Right hindlimb (tissue), 1 donor: ENCODE measurements at regions not wholly inside any gene's neighbourhood (a gene's known extent, or its start where the extent isn't known, plus 50 kb on each side); places are given as distances from the start of the nearest gene placed in this dataset.

Experiments
- DNase-seq: peaks from one replicate; pipeline ENCODE4 v3.0.0-alpha.2; 2018

DNA sequence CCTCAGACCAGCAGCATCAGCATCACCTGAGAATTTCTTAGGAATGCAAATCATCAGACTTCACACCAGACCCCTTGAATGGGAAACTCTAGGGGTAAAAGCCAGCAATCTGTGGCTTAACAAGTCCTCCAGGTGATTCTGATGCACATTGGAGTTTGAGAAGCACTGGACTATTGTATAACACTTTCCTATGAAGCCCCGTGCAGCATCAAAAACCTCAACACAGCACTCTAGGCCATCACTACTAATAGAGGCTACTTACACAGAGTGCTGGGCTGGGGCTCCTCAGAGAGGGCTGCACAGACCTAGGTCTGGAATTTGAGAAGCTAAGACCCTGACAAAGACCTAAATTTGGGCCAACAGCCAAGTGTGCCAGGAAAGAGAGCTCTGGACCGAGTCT is 95.7 kb upstream of the ARAP3 start:
- no peak for DNase-seq

DNA sequence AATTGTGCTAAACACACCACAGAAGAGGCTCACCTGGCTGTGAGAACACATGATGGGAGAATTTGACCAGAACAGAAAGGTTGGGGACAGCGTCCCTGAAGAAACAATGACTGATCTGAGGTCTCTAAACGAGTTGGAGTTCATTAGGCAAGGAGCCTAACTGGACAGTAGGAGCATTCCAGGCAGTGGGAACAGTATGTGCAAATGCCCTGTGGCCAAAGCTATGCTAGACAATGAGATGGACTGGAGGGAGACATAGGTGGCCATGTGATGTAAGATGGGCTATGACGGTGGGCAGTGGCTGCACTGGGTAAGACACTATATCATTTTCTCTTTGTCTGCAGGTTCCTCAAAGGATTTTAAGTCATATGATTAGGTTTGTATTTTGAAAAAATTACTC is 95.1 kb upstream of the ARAP3 start:
- no peak for DNase-seq

DNA sequence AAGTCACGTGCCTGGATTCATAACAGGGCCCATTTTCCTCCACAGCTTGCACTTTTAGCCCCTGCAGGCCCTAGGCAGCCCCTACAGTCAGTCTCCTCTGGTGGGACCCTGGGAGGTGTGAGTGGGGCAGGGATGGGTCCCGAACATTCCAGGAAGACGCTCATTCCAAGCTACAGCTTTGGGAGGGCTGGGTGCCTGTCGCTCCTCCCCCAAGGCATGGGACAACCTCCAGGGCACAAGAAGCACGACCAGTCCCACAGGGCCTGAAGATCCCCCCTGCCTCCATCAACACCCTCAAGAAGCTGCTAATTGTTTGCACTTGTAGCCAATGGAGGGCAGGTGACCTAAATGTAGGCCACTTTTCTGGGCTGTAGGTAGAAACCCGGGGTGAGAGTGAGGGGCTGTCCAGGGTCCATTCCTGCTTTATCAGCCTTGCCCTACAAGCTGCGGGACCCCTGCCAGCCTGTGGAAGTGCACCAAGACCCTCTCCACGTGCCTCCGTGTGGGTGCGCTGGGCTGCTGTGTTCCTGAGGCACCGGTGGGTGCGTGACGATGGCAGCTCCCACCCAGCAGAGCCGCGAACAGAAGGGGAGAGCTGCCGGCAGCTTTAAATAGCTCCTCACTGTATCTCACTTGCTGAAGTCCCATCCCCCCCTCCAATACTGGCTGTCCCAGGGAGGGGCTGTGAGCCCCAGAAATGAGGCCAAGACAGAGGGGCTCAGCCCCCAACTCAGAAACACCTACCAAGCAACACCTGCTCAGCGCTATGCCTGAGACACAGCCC is 91.9 kb upstream of the ARAP3 start:
- DNase-seq = no peak

DNA sequence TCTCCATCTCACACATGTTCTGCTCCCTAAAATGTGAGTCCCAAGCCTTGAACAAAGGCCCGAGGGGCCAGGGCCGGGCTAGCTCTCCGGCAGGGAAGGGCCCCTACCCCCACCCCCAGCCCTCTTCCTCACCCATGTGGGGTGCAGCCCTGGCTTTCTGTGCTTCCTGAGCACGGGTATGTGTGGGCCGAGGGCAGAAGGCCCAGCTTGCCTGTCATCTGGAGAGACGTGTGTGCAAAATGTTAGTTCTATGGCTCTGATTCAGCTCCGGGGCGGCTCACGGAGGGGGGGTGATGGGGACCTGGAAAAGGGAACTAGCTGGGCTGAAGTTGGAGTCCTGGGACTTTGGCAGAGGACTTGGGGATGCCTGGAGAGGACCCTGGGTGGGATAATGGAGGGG is 90.3 kb upstream of the ARAP3 start:
- DNase-seq = no peak

DNA sequence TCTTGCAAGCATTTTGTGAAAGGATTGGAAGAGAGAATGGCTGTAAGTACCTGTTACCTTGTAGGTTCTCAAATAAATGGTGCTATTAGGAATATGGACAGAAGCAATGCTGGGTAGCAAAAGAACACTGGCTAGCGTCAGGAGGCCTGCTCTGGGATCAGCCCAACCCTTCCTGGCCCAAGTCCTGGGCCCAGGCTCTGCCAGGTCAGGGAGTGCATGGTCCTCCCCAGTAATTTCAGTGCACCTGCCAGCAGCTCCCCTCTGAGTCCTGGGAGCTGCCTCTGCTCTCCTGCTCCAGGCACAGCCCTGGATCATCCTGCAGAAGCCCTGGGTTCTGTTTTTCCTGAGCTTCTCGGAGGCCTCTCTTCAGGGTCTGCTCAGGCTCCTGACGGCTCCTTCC is 89.5 kb upstream of the ARAP3 start:
- DNase-seq = no peak

DNA sequence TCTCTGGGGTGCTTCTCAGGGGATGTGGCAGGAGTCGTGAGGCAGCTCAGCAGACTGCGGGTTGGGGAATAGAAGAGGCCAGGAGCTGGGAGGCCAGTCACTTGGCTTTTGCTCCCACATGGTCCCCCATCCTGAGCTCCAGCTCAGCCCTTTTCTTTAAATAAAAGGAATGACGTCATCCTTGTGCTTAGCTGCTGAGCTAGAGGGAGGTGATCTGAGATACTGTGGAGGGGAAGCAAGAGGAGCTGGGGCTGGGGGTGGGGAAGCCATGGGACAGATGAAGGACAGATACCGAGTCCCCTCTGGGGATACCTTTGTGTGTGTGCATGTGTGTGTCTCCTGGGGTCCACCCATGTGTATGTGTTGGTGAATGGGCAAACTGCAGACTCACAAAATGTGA is 89.0 kb upstream of the ARAP3 start:
- DNase-seq = no peak

DNA sequence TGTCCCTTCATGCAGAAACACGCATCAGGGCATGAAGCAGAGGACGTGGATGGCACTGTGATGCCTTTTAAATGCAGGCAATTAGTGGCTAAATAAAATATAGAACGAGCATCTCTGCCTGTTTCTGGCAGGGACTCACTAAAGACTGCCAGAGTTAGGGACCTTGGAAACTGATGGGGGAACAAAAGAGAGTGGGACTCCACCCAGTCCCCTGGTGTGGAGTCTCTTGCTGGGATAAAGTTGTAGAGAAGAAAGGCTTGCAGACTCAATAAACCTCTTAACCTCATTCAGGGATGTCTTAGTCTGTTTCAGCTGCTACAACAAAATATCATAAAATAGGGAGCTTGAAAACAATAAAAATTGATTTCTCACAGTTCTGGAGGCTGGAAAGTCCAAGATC is 87.6 kb upstream of the ARAP3 start:
- DNase-seq = no peak

DNA sequence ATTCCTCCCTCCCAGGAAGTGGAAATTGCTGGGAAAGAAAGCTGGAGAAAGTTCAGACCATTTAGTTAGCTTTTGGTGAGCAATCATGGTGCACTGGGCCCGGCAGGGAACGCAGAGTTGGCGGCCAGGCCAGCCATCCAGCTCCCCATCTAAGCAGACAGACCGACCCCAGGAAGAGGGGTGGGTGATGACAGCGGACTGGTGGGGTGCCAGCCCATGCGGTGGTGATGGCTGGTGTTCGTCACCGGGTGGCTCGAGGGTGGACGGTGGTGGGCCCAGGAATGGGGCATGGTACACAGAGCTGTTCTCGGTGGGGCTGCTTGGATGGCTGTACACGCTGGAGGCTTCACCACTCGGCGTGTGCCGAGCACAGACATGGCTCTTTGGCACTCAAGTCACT is 85.6 kb upstream of the ARAP3 start:
- DNase-seq = no peak

DNA sequence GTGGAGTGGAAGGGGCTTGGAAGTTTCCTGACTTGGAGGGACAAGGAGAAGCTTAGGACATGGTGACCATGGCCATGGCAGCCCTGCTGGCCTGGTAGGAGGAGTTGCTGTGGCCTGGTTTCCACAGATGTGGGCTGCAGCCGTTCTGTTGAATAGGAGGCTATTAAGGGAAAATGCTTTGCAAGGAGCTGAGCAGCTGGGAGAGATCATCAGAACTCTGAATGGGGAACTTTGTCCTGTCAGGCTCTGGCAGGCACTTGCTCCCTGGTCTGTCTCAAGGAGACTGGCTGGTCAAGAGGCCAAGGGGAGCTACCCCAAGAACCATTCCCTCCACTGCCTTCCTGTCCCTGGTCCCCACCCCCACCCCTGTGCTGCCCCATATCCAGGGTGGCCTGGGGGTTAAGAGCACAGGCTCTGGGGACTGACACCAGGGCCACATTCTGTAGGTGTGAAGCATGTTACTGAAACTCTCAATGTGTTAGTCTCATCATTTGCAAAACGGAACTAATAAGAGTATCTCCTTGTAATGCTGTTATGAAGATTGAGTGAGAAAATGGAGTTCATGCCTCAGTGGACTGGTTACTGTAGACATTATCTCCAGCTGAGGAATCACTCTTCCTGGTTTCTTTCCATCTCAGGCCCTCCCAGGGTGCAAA is 84.0 kb upstream of the ARAP3 start:
- DNase-seq = no peak

DNA sequence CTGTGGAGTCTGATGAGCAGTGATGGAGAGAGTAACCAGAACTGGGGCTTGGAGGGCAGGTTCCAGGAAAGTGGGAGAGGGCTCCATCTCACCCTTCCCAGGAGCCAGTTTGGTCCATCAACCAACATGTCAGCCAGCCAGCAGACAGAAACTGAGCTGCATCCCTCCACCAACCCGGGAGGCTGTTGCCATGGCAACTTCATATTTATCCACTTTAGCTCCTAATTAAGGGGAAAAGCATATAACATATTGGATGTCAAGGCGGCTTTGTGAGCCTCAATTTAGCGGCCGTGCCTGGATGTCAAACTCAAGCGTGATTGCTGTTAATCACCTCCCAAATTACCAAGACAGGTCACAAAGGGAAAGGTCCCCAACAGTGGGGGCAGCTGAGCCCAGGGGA is 81.5 kb upstream of the ARAP3 start:
- DNase-seq = no peak

DNA sequence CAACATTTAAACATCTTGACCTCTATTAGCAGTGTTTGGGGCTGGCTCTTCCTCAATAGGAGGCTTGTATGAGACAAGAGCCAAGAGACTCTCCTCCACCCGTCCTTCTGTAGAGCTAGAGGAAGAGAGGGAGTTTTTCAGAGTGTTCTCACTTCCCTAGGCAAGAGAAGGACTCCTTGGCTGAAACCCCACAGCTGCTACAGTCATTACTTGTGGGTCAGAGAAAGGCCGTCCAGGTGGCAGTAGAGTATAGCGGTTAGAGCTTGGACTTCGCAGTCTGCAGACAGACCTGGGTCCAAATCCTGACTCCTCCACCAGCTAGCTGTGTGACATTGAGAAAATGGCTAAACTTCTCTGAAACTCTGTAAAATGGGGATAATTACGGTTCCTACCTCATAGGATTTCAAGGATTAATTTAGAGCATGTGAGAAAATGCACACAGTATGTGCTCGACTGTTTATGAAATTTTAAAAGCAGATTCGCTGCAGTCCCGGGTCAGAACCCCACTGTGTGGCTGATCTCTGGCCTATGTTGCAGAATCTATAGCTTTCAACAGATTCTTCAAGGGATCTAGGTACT is 80.8 kb upstream of the ARAP3 start:
- no peak for DNase-seq

DNA sequence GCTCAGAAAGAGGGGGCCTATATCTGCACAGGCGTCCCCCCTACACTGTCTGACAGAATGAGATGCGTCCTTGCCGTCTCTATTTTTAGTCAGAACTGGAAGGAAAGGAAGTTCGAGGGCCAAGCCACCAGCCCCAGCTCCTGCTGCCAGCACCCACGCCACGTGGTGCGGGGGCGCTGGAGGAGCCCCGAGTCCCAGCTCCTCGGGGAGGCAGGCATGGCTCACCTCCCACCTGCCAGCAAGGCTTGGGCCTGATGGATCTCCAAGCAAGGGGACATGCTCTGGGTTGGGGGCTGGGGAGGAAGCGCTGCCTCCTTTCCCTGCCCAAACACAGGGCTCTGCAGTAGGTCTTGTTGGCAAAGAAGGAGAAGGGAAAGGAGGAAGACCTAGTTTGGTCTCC is 80.3 kb upstream of the ARAP3 start:
- no peak for DNase-seq

DNA sequence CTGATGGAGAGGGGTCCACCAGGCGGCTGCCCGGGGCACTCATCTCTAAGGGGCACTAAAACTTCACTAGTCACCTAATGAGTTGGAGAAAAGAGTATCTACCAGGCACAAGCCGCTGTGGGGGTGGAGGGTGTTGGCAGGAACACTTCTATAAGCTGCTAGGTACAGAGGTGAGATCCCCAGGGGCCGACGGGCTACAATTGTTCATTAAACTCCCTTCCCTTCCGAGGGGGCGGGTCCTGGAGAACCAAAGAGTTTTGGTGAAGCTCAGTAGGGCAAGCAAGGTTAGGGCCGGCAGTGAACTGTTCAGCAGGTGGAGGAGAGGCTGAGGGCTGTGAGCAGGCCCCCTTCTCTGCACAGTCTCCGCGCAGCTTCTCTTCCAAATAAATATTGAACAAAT is 78.7 kb upstream of the ARAP3 start:
- no peak for DNase-seq

DNA sequence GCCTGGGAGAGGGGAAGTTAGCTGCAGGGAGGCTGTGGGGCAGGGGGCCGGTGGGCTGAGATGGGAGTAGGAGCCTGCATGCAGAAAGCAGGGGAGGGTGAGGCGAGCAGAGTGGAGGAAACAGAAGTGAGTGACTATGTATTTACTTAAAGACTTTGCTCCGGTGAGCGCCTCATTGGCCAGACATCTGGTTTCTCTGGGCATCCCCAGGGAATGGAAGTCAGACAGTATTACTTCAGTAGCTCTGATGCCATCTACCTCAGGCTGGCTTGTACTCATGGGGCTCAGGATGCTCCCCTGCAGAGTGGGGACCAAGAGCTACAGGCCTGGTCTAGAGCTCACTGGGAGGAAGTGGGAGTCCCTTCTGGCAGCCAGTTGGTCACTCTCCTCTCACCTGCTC is 78.2 kb upstream of the ARAP3 start:
- no peak for DNase-seq

DNA sequence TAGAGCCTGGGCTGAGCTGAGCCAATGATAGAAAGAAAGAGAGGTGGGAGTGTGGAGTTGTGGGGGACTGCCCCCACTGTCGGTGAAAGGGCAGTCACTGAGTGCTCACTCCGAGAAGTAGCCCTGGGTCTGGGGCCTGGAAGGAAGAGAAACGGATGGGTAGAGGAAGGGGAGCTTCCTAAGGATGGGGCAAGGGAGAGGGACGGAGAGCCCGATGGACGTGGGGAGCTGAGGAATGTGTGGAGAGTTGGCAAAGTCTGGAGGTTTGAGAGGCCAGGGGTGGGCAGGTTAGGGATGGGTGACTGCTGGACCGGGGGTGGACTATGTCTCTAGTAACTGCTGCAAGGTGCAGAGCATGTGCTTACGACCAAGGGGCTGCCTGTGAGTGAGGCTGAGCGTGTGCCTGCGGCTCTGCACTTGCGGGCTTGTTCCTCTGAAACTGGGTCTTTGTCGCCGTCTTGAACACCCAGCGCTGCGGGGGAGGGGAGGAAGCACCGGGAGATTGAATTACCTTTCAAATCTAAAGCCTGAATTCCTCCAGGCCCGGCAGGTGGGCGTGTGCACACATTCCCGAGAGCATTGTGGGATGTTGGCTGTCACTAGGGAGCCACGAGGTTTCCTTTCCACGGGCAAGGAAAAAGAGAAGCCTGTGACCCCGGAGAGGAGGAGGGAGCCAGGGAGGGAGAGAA is 76.4 kb upstream of the ARAP3 start:
- DNase-seq = no peak

DNA sequence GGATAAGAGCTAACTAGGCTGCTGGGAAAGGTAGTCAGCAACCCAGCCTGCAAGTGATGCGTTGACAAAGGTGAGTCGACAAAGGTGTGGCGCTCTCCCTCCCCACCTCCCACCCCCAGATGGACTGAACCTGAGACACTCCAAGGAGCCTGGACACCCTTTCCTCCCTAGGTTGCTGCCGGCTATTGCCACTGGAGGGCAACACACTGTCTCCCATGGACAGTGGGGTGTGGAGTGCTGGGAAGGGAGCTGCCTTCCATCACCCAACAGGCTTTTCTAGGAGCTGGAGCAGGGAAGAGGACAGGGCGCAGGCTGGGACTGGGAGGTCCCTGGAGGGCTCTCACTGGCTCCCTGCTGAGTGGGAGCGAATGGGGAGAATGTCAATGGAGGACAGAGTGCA is 75.4 kb upstream of the ARAP3 start:
- DNase-seq = no peak

DNA sequence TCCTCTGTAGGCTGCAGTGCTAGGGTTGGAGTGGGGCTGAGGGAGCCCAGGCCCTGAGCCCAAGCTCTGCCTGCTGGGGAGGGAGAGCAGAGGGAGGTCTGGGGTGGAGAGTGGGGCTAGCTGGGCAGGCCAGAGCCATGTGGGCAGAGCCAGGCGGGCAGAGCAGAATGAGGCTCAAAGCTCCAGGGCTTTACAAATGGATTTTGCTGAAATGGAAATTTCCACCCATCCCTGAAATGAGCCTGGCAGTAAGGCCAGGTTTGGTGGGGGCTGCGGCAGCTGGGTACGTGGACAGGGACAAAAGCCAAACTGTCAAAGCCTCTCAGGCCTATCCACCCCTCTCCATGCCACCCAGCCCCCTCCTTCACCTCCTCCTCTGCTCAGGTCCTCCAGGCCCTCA is 74.2 kb upstream of the ARAP3 start:
- DNase-seq = no peak

DNA sequence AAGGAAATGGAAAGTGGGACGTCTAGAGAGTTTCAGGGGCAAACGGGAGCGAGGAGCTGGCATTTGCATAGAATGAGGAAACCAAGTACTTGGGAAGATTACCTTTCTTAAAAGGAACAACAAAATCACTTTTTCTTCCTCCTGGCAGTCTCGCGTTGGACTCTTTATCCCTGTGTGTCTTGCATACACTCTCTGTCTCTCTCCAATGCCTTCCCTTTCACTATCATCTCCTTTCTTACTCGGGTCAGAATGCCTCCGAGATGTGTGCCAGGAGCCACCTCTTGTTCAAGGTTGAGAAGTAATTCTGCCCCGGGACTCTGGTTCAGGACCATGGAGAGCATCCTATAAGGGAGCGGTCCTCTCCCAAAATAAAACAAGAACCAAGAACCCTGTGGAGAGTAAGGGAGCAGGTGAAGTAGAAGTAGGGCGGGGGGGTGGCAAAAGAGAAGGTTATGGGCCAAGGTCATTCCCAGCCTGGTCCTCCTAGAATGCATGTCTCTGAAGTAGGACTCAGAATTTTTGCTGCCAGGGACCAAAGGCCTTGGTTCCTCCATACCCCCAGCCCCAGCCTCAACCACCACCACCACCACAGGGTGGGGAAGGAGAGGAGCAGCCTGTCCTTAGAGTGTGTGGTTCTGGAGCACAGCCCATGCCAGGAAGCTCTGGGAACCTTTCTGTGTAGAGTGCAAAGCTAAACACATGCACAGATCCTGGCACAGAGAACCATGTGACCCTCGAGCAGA is 72.1 kb upstream of the ARAP3 start:
- DNase-seq = peak; percentile 47

DNA sequence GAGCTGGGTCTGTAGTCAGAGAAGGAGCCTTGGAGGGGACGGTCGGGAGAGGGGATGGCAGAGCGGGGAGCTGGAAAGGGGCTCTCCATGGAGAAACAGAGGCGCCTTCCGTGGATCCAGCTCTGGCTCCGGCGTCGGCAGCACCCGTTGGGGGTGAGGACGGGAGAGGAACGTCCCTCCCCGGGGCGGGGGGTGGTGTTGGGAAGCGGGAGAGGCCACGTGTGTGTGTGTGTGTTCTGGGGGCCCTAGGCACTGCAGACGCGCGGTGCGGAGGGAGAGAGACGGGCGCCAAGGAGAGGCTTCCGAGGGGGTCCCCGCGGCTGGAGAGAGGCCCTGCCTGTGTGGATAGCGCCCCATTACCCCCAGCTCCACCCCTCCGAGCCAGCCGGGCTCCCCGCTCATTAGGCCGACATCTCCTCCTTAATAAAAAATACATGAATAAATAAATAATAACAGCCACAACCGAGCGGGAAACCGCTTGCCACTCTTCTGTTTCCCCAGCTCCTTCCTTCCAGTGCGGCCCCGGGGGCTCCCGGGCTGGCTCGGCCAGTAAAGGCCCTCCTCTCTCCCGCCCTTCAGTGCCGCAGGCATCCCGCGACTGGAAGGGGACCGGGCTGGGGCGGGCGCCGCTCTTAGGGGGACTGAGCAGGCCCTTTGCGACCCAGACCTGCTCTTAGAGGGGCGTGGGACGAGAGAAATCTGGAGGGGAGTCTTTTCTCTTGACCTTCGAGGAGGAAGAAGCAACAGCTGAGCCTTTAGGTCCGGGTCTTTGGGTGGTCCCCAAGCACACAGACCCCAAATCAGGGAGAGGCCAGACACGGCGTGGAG is 71.3 kb upstream of the ARAP3 start:
- no peak for DNase-seq

DNA sequence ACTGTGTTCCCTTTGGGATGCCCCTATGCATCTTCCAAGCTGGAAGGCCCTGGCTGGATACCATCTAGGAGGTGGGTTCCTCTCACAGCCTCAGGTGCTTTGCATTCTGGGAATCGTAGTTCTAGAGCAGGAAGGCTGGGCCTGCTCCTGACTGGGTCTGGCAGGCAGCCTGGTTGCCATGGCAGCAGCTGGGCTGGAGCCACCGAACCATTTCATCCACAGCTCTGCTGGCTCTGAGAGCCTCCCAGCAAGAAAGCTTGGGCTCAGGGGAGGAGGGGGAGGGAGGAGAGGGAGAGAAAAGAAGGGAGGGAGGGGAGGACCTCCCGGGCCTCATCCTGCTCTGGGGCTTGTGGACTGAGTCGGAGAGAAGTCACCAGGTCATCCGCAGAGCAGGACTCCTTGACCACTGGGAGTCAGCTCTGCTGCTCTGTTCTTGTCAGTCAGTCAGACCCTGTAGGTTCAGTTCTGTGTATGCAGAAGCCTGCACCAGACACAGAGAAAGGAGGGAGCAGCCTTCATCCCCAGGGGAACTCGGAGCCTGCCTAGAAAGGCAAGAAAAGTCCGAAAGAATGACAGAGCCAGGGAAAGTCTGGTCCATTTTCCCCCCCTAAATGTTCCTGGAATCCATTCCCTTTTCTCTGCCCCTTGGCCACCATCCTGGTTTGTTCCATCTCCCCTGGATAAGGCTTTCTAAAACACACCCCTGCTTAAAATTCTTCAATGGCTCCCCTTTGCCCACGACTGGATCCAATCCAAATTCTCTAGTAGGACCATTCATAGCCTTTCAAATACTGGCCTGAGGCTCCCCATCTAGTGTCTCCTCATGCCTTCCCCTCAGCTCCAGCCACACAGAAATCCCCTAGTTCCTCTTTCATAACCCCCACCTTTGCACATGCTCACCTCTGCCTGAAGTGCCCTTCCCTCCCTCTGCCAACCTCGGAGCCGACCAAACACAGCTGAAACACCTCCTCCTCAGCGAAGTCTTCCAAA is 65.4 kb upstream of the ARAP3 start:
- peak; percentile 82 for DNase-seq

DNA sequence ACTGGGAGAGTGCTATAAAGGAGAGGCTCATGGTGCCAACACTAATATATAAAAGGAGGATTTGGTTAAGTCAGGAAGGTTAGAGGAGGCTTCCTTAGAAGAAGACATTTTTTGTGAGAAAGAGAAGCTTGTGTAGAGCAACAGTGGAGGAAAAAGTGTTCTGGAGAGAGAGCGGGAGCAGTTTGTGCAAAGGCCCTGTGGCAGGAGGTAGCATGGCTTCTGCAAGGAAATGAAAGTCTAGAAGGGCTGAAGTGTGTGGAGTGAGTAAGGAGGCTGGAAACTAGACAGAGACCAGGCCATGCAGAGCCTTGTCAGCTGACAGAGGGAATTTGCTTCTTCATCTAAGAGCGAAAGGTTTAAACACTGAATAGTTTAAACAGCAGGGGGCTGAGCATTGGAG is 64.4 kb upstream of the ARAP3 start:
- no peak for DNase-seq
